ENCODE measurements at regions not wholly inside any gene's neighbourhood (a gene's known extent, or its start where the extent isn't known, plus 50 kb on each side); places are given as distances from the start of the nearest gene placed in this dataset.

DNA sequence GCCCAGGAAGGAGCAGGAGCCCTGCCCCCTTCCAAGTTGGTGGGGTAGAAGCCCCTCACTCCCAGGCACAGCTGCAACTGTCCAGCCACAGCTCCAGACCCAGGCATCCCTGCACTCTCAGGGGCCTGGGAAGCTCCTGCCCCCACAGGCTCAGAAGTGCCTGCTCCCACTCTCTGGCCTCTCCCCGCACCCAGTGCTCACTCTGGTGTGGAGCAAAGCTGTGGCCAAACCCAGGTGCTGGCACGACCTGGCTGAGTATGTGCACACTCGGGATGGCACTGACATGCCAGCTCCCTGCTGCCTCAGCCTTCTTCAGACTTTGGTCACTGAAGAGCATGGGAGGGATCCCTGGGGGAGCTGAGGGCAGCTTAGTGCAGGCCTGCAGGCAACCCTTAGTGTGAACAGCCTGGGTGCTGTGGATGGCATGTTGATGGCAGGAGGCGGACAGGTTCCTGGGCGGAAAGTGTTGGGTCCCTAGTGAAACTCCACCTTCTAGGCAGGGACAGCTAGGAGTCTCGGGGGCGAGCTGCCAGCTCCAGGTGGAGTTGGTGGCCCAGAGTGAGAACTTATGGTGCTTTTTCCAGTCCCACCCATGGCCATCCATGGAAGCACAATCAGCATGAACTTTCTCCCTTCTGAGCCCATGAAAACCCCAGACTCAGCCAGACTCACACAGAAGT lies 489.2 kb upstream of the ROBO2 start:
- Histone ChIP-seq H3K9ac (ENCODE audit: low read depth, low read length) (no peak overlapping the region), H3K36me3 (ENCODE audit: insufficient read depth, low read length) (no peaks in the 10 kb centered on the region), H3K9me3 (replicated peaks; ENCODE audit: low read length) (peaks cover 6% of the 10 kb centered on the region), H3K27me3 (ENCODE audit: control insufficient read depth, insufficient read depth, low read length) (no peaks in the 10 kb centered on the region), H3K4me2 (ENCODE audit: low read length) (no peak overlapping the region), H3K4me3 (ENCODE audit: low read length) (no peak overlapping the region), H3K4me1 (ENCODE audit: control insufficient read depth, insufficient read depth, low read length) (no peaks in the 10 kb centered on the region)

DNA sequence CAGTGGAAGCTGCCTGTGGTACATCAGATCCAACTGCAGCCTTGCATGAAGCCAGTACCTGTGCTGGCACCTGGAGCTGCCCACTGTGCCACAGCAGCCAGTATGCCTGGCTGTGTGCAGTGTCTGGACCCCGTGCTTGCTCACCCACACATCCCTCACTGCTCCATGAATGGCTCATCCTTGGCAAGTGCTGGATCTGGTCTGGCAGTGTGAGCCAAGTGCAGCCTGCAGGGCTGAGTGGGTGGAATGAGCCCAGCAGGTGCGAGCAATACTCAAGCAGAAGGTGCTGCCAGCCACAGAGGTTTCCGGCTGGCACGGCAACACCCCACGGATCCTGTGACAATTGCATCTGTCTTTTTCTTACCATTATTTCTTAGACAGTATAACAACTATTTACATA lies 488.2 kb upstream of the ROBO2 start:
- Histone ChIP-seq H3K9ac (ENCODE audit: low read depth, low read length) (no peak overlapping the region), H3K36me3 (ENCODE audit: insufficient read depth, low read length) (no peaks in the 10 kb centered on the region), H3K4me2 (ENCODE audit: low read length) (no peak overlapping the region), H3K4me3 (ENCODE audit: low read length) (no peak overlapping the region), H3K9me3 (replicated peaks; ENCODE audit: low read length) (peaks cover 6% of the 10 kb centered on the region), H3K4me1 (ENCODE audit: control insufficient read depth, insufficient read depth, low read length) (no peaks in the 10 kb centered on the region), H3K27me3 (ENCODE audit: control insufficient read depth, insufficient read depth, low read length) (no peaks in the 10 kb centered on the region)

DNA sequence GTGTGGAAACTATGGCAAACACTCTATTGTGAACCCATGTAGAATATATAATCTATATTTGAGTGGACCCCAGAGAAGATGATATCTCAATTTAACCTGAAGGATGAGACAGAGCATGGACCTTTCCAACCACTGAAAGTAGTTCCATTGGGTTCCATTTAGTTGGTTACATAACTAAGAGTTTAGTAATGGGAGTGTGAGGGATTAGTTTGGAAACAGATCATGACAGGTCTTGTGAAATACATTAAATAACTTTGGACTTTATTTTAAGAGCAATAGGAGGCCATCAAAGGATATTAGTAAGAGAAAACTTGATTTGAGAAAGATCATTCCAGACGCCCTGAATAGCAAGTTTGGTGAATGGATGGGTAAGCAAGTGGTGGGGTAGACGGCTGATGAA lies 487.2 kb upstream of the ROBO2 start:
- Histone ChIP-seq H3K27me3 (ENCODE audit: control insufficient read depth, insufficient read depth, low read length) (no peaks in the 10 kb centered on the region), H3K4me1 (ENCODE audit: control insufficient read depth, insufficient read depth, low read length) (no peaks in the 10 kb centered on the region), H3K9me3 (replicated peaks; ENCODE audit: low read length) (peaks cover 6% of the 10 kb centered on the region), H3K4me2 (ENCODE audit: low read length) (no peak overlapping the region), H3K4me3 (ENCODE audit: low read length) (no peak overlapping the region), H3K9ac (ENCODE audit: low read depth, low read length) (no peak overlapping the region), H3K36me3 (ENCODE audit: insufficient read depth, low read length) (no peaks in the 10 kb centered on the region)

DNA sequence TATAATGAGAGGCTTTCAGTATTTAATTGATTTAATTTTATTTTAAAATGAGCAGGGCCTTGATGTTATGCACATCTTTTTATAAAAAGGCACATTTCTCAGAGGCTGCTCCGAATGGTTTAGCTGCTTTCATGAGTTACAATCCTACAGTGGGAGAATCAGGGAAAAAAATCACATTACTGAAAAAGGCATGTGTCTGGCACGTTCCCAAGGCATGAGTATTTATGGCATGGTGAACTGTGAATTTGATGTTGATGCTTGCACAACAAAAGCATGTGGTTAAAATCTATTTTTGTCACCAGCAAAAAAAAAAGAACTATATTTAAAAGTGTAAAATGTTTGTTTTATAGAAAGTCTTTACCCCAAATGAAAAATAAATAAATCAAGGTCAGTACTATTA lies 485.2 kb upstream of the ROBO2 start:
- Histone ChIP-seq H3K4me3 (ENCODE audit: low read length) (no peak overlapping the region), H3K27me3 (ENCODE audit: control insufficient read depth, insufficient read depth, low read length) (no peaks in the 10 kb centered on the region), H3K36me3 (ENCODE audit: insufficient read depth, low read length) (no peaks in the 10 kb centered on the region), H3K4me1 (ENCODE audit: control insufficient read depth, insufficient read depth, low read length) (no peaks in the 10 kb centered on the region), H3K9me3 (replicated peaks; ENCODE audit: low read length) (peaks cover 6% of the 10 kb centered on the region), H3K9ac (ENCODE audit: low read depth, low read length) (no peak overlapping the region), H3K4me2 (ENCODE audit: low read length) (no peak overlapping the region)

DNA sequence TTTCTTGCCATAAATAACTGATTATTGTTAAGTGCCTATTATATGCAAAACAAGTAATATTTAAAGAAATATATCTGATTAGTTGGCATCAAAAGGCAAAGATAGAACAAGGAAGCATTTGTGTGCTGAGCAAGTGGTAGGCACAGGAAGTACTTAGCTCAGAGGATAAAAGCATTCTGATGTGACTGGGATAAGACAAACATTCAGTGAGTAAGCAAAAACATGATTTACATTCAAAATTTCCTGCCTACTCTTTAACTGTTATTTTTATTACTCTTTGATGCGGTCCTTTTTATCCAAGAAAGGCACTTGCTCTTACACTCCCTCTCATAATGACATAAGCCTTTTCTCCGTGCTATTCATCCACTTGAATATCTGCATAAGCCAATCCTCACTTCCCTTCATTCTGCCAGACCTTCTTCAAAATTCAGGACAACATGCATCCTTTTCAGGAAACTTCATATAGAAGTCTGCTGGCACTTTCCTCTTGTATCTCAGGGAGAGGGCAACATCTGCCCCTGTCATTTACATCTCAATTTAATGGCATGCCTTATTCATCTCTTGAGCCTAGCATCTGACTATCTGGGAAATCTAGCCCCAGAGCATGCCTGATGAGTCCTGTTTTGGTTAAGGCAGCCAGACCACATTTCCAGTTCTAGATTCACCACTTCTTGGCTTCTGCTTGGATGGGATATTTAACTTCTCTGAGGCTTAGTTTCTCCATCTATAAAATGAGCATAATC lies 478.2 kb upstream of the ROBO2 start:
- Histone ChIP-seq H3K9ac (ENCODE audit: low read depth, low read length) (no peak overlapping the region), H3K9me3 (replicated peaks; ENCODE audit: low read length) (no peaks in the 10 kb centered on the region), H3K4me1 (ENCODE audit: control insufficient read depth, insufficient read depth, low read length) (no peaks in the 10 kb centered on the region), H3K4me2 (ENCODE audit: low read length) (no peak overlapping the region), H3K27me3 (ENCODE audit: control insufficient read depth, insufficient read depth, low read length) (no peaks in the 10 kb centered on the region), H3K36me3 (ENCODE audit: insufficient read depth, low read length) (no peaks in the 10 kb centered on the region), H3K4me3 (ENCODE audit: low read length) (no peak overlapping the region)

DNA sequence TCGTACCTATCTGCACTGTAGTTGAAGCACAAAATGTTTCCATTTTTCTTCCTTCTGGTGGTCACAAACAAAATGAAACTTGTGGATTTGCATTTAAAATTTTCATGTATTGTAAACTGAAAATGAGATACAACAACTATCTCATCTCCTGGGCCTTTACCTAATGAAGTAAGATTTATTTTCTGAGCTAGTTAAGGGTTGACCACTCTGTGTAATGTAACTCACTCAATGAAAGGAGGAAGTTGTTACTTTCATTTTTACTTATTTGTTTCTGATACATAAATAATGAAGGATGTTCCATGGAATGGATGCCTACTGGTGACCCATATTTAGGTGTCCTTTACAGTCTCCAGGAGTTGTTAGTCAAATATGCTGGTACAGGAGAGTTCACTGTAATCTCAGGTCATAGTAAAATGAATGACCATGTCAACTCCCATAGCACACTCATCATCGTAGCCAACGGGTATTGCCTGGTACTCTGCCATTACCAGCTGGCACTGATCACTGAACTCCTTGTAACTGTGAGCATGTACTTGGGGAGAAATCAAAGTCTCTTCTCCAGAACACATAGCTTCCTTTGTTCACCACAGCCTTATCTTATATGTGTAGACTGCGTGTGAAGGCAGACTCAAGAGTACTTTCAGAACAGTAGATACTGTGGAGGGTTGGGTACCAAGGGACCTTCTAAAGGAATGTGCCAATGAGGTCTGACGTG lies 474.2 kb upstream of the ROBO2 start:
- Histone ChIP-seq H3K4me2 (ENCODE audit: low read length) (no peak overlapping the region), H3K9me3 (replicated peaks; ENCODE audit: low read length) (no peaks in the 10 kb centered on the region), H3K9ac (ENCODE audit: low read depth, low read length) (no peak overlapping the region), H3K4me3 (ENCODE audit: low read length) (no peak overlapping the region), H3K4me1 (ENCODE audit: control insufficient read depth, insufficient read depth, low read length) (no peaks in the 10 kb centered on the region), H3K36me3 (ENCODE audit: insufficient read depth, low read length) (no peaks in the 10 kb centered on the region), H3K27me3 (ENCODE audit: control insufficient read depth, insufficient read depth, low read length) (no peaks in the 10 kb centered on the region)

DNA sequence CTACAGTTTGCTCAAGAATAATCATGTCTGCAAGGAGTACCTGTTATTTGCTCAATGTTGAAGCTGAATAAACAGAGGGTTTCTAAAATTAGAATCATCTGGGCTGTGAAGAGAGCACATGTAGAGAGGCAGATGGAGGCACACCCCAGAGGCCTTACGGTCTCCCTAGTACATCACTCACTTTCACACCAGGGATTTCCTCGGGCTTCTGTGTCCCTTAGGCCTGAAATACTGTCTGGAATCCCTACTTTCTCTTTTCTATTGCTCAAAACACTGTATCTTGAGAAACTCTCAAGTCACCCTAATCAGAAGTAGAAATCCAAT lies 473.7 kb upstream of the ROBO2 start:
- Histone ChIP-seq H3K4me1 (ENCODE audit: control insufficient read depth, insufficient read depth, low read length) (no peaks in the 10 kb centered on the region), H3K9ac (ENCODE audit: low read depth, low read length) (no peak overlapping the region), H3K4me3 (ENCODE audit: low read length) (no peak overlapping the region), H3K9me3 (replicated peaks; ENCODE audit: low read length) (no peaks in the 10 kb centered on the region), H3K4me2 (ENCODE audit: low read length) (no peak overlapping the region), H3K36me3 (ENCODE audit: insufficient read depth, low read length) (no peaks in the 10 kb centered on the region), H3K27me3 (ENCODE audit: control insufficient read depth, insufficient read depth, low read length) (no peaks in the 10 kb centered on the region)

DNA sequence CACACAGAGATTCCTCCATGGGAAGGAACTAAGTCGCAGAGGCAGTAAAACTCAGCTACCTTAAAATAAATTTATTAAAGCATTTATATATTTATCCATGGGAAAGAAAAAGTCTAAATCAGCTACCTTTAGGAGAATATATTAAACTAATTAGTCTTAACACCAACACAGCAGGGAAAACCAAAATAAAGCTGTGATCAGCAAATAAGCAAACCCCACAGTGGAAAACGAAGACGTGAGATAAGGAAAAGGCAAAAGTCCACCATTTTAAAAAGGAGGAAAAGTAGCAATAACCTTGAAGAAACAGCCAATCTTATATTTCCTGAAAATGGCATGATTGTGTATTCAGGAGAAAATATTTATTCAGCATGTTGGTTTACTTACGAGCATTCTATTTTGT lies 473.0 kb upstream of the ROBO2 start:
- Histone ChIP-seq H3K4me3 (ENCODE audit: low read length) (no peak overlapping the region), H3K4me1 (ENCODE audit: control insufficient read depth, insufficient read depth, low read length) (no peaks in the 10 kb centered on the region), H3K9ac (ENCODE audit: low read depth, low read length) (no peak overlapping the region), H3K4me2 (ENCODE audit: low read length) (no peak overlapping the region), H3K9me3 (replicated peaks; ENCODE audit: low read length) (no peaks in the 10 kb centered on the region), H3K36me3 (ENCODE audit: insufficient read depth, low read length) (no peaks in the 10 kb centered on the region), H3K27me3 (ENCODE audit: control insufficient read depth, insufficient read depth, low read length) (no peaks in the 10 kb centered on the region)

DNA sequence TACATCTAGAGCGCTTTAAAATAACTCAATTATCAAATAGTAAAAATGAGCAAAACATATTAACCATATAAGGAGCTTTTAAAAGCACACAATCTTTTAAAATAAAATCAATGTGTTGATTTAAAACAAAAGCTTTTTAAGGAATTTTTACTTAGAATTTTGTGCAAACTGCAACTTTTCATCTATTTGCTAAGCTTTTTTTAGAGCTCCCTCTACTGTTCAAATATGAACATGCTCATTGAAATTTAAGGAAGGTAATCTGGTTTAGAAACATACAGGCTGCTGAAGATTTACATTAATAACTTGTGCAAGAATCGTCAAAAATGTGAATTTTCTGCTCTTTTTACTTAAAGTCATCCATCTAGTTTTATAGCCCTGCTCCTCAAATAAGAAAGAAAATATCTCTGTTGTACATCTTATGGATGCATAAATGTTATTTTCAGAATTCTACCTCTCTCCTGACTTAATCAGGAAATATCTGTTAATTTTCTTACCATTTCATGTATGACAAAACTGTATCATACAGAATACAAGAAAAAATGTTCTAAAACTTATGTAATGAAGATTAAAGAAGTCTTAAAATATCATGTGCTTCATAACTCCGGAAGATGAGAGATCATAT lies 469.4 kb upstream of the ROBO2 start:
- no peak overlapping the region for H3K4me3 ChIP-seq (ENCODE audit: low read length)
- no peak overlapping the region for H3K9ac ChIP-seq (ENCODE audit: low read depth, low read length)
- H3K4me1 ChIP-seq (ENCODE audit: control insufficient read depth, insufficient read depth, low read length): no peaks in the 10 kb centered on the region
- no peak overlapping the region for H3K4me2 ChIP-seq (ENCODE audit: low read length)
- no peaks in the 10 kb centered on the region for H3K27me3 ChIP-seq (ENCODE audit: control insufficient read depth, insufficient read depth, low read length)
- H3K36me3 ChIP-seq (ENCODE audit: insufficient read depth, low read length): no peaks in the 10 kb centered on the region
- no peaks in the 10 kb centered on the region for H3K9me3 ChIP-seq (replicated peaks; ENCODE audit: low read length)

DNA sequence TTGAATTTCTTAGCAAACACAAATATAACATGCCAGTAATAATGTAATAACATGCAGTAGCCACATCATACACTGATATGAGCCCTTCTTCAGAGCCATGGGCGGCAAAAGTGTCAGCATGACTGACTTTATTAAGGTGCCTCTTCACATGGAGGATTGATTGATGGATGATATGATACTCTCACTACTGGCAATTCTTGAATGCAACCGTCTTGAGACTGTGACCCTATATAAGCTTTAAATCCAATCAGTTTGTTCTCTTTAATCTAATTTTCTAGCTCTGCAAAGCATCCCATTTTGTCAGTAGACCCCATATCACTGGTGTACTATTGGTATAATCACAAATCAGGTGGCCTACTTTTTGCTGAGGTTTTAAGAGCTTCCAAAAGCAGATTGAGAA lies 463.7 kb upstream of the ROBO2 start:
- H3K4me1 ChIP-seq (ENCODE audit: control insufficient read depth, insufficient read depth, low read length): no peaks in the 10 kb centered on the region
- H3K36me3 ChIP-seq (ENCODE audit: insufficient read depth, low read length): no peaks in the 10 kb centered on the region
- H3K4me2 ChIP-seq (ENCODE audit: low read length): no peak overlapping the region
- H3K9ac ChIP-seq (ENCODE audit: low read depth, low read length): no peak overlapping the region
- H3K27me3 ChIP-seq (ENCODE audit: control insufficient read depth, insufficient read depth, low read length): no peaks in the 10 kb centered on the region
- no peaks in the 10 kb centered on the region for H3K9me3 ChIP-seq (replicated peaks; ENCODE audit: low read length)
- H3K4me3 ChIP-seq (ENCODE audit: low read length): no peak overlapping the region

DNA sequence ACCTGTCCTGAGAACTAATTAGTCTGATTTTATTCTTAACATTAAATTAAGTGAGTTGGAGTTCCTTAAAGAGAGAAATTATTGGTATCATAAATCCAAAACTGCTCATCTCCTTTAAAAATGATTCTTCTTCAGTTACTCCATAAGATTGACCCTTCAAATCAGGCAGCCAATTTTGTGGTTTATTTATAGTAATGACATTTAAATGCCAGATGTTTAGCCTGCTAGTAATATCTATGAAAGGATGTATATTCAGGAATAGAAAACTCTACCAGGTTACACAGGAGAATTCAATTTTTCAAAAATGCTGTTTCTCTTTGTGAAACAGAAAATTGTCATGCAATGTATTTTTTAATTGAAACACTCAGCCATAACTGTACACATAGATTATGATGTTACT lies 457.8 kb upstream of the ROBO2 start:
- no peaks in the 10 kb centered on the region for H3K27me3 ChIP-seq (ENCODE audit: control insufficient read depth, insufficient read depth, low read length)
- no peak overlapping the region for H3K4me2 ChIP-seq (ENCODE audit: low read length)
- H3K9me3 ChIP-seq (replicated peaks; ENCODE audit: low read length): no peaks in the 10 kb centered on the region

More for the DNA sequence above, 457.8 kb upstream of the ROBO2 start:
- Histone ChIP-seq H3K36me3 (ENCODE audit: insufficient read depth, low read length) (no peaks in the 10 kb centered on the region), H3K9ac (ENCODE audit: low read depth, low read length) (no peak overlapping the region), H3K4me3 (ENCODE audit: low read length) (no peak overlapping the region), H3K4me1 (ENCODE audit: control insufficient read depth, insufficient read depth, low read length) (no peaks in the 10 kb centered on the region)
